Endothelial cell of umbilical vein (primary cell): ENCODE measurements at regions not wholly inside any gene's neighbourhood (a gene's known extent, or its start where the extent isn't known, plus 50 kb on each side); places are given as distances from the start of the nearest gene placed in this dataset.

Source experiments
- CTCF ChIP-seq, 2 donors: IDR thresholded peaks; 1 replicate in 1 of 2; 2 replicates in 1 of 2; pipeline ENCODE4 v1.5.1; 2011; ENCODE audit warnings: low read length in 2 of 2, mild to moderate bottlenecking in 2 of 2, moderate library complexity in 2 of 2, control low read depth in 1 of 2, inconsistent platforms in 1 of 2, low read depth in 1 of 2; ENCODE audit not compliant: insufficient read depth in 1 of 2; ENCODE audit errors: extremely low read depth in 1 of 2
- EZH2 ChIP-seq: IDR thresholded peaks from 2 replicates; pipeline ENCODE4 v1.6.1; 2012; ENCODE audit warnings: borderline replicate concordance, low read depth, mild to moderate bottlenecking, moderate library complexity, low read length, inconsistent platforms; ENCODE audit not compliant: severe bottlenecking
- FOS ChIP-seq: IDR thresholded peaks from 2 replicates; pipeline ENCODE4 v1.6.1; 2011; ENCODE audit warnings: mild to moderate bottlenecking, low read length, moderate library complexity, borderline replicate concordance; ENCODE audit not compliant: insufficient read depth
- GATA2 ChIP-seq: IDR thresholded peaks from 2 replicates; pipeline ENCODE4 v1.7.0; 2011; ENCODE audit warnings: low read depth, mild to moderate bottlenecking, moderate library complexity, mixed read lengths, low read length; ENCODE audit not compliant: insufficient read length, insufficient read depth
- JUN ChIP-seq: IDR thresholded peaks from 2 replicates; pipeline ENCODE4 v1.6.1; 2011; ENCODE audit warnings: borderline replicate concordance, low read depth; ENCODE audit not compliant: insufficient read length, insufficient read depth
- MYC ChIP-seq: IDR thresholded peaks from one replicate; pipeline ENCODE4 v1.6.1; 2011; ENCODE audit warnings: mild to moderate bottlenecking, low read depth, low read length
- POLR2A ChIP-seq: IDR thresholded peaks from 2 replicates; pipeline ENCODE4 v1.6.1; 2012; ENCODE audit warnings: low read depth, mild to moderate bottlenecking, control low read depth, low read length
- POLR2AphosphoS5 ChIP-seq: IDR thresholded peaks from 2 replicates; pipeline ENCODE4 v1.6.1; 2012; ENCODE audit warnings: low read depth, mild to moderate bottlenecking, control low read depth, low read length, moderate library complexity; ENCODE audit not compliant: insufficient read depth
- TF ChIP-seq, protein P1 (sequence below): IDR thresholded peaks from 2 replicates; pipeline ENCODE4 v1.6.1; 2011; ENCODE audit not compliant: insufficient read depth, insufficient read length

- TF ChIP-seq CTCF (IDR thresholded peaks at IDR 0.05; ENCODE audit: extremely low read depth in 1 of 2, insufficient read depth in 1 of 2, low read depth in 1 of 2, low read length in 2 of 2) = no peak
- TF ChIP-seq EZH2 = no peak
- TF ChIP-seq GATA2 = no peak
- TF ChIP-seq POLR2A = no peak
- TF ChIP-seq POLR2AphosphoS5 = no peak
- no peak for TF ChIP-seq MYC
- TF ChIP-seq, protein P1, sequence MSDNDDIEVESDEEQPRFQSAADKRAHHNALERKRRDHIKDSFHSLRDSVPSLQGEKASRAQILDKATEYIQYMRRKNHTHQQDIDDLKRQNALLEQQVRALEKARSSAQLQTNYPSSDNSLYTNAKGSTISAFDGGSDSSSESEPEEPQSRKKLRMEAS = no peak
- no peak for TF ChIP-seq FOS
- no peak for TF ChIP-seq JUN
Observed at GRCh38 chr2:8006626-8007025, 675.2 kb upstream of the ID2 start.
